Testis (tissue), 2 donors: ENCODE measurements at regions not wholly inside any gene's neighbourhood (a gene's known extent, or its start where the extent isn't known, plus 50 kb on each side); places are given as distances from the start of the nearest gene placed in this dataset.

Experiments
- DNase-seq: peaks from one replicate; pipeline ENCODE4 v3.0.0-alpha.2; 2019
- H3K27ac ChIP-seq, 2 donors: fragments of 200-600 bp; sonication (generic); one replicate each; pipeline ENCODE4 v1.5.1; 2019
- H3K27me3 ChIP-seq: fragments of 200-600 bp; sonication (generic); one replicate; pipeline ENCODE4 v1.5.1; 2019
- H3K36me3 ChIP-seq: fragments of 200-600 bp; sonication (generic); one replicate; pipeline ENCODE4 v1.5.1; 2017; ENCODE audit warnings: low read depth; ENCODE audit errors: missing control alignments
- H3K4me1 ChIP-seq: fragments of 200-600 bp; sonication (generic); one replicate; pipeline ENCODE4 v1.5.1; 2019
- H3K4me3 ChIP-seq, 2 donors: fragments of 200-600 bp; sonication (generic); one replicate each; pipeline ENCODE4 v1.5.1; 2017 to 2019
- H3K9me3 ChIP-seq: fragments of 200-600 bp; sonication (generic); one replicate; pipeline ENCODE4 v1.5.1; 2017
- POLR2A ChIP-seq: fragments of 450-650 bp; IDR thresholded peaks from one replicate; pipeline ENCODE4 v1.6.1; 2017; ENCODE audit warnings: antibody characterized with exemption, mild to moderate bottlenecking, moderate library complexity
- WGBS, 2 donors: methylation state at CpG; one replicate each; pipeline ENCODE4 v1.1.5; 2018; 5-methylcytosine and 5-hydroxymethylcytosine counted together
- intact Hi-C: fragments of 100-400 bp; cut with DNase I; formaldehyde crosslinking; loops from one replicate; pipeline ENCODE4 v1.15.1; 2023; ENCODE audit warnings: low total_unique reads
- TF ChIP-seq, protein P1 (sequence below), 3 experiments: fragments of 450-650 bp in 2 of 3; fragments of 200-600 bp in 1 of 3; sonication (generic) in 1 of 3; IDR thresholded peaks; one replicate each; pipeline ENCODE4 v1.5.1; 2016 to 2019; ENCODE audit warnings: antibody characterized with exemption in 3 of 3, mild to moderate bottlenecking in 2 of 3, moderate library complexity in 1 of 3

DNA sequence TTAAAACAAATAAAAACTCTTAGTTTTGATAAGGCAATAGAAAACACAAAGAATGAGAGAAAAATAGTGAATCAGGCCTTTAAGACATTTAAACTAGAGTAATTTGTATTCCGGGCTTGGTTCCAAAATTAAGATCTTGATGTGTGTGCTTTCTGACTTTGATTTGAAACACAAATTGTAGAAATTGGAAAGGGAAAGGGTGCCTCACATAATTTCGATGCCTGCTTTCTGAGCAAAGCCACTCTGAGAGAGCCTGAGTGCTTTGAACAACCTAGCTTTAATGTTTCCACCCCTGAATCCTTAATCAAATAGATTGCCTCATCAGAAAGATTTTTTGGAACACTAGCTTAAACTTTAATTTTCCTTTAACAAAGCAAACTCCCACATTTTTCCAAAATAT is 666.8 kb downstream of the PCDH18 start:
- Histone ChIP-seq H3K36me3 (no peaks in the 10 kb centered on the region), H3K27me3 (no peaks in the 10 kb centered on the region), H3K4me3 (no peak overlapping the region), H3K9me3 (no peaks in the 10 kb centered on the region), H3K27ac (no peak overlapping the region), H3K4me1 (no peaks in the 10 kb centered on the region)
- DNase-seq, result no peak
- intact Hi-C loops, result no loop called here
- no peak for TF ChIP-seq POLR2A
- TF ChIP-seq, protein P1, sequence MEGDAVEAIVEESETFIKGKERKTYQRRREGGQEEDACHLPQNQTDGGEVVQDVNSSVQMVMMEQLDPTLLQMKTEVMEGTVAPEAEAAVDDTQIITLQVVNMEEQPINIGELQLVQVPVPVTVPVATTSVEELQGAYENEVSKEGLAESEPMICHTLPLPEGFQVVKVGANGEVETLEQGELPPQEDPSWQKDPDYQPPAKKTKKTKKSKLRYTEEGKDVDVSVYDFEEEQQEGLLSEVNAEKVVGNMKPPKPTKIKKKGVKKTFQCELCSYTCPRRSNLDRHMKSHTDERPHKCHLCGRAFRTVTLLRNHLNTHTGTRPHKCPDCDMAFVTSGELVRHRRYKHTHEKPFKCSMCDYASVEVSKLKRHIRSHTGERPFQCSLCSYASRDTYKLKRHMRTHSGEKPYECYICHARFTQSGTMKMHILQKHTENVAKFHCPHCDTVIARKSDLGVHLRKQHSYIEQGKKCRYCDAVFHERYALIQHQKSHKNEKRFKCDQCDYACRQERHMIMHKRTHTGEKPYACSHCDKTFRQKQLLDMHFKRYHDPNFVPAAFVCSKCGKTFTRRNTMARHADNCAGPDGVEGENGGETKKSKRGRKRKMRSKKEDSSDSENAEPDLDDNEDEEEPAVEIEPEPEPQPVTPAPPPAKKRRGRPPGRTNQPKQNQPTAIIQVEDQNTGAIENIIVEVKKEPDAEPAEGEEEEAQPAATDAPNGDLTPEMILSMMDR (IDR thresholded peaks at IDR 0.05), result no peak
- WGBS, 2 donors, result 59 to 66% methylated on average over 2 of the region's 2 CpGs

GRCh38 chr4:136864604-136865185 is 667.6 kb downstream of the PCDH18 start:
- H3K27ac ChIP-seq, result no peak overlapping the region
- DNase-seq, result peak; percentile 63
- intact Hi-C loops, result no loop called here
- no peaks in the 10 kb centered on the region for H3K27me3 ChIP-seq
- TF ChIP-seq, protein P1 (IDR thresholded peaks at IDR 0.05), result peak; percentile 38 to 64 (median 59)
- TF ChIP-seq POLR2A, result no peak
- no peak overlapping the region for H3K4me3 ChIP-seq
- 11 to 17% methylated on average over 2 of the region's 2 CpGs for WGBS, 2 donors
- H3K4me1 ChIP-seq, result no peaks in the 10 kb centered on the region
- no peaks in the 10 kb centered on the region for H3K9me3 ChIP-seq
- no peaks in the 10 kb centered on the region for H3K36me3 ChIP-seq

GRCh38 chr4:136863756-136864155 is 668.5 kb downstream of the PCDH18 start:
- WGBS, 2 donors, result 12 to 33% methylated on average over 1 of the region's 1 CpG
- no peaks in the 10 kb centered on the region for H3K9me3 ChIP-seq
- no peak overlapping the region for H3K4me3 ChIP-seq
- no peak for DNase-seq
- H3K27me3 ChIP-seq, result no peaks in the 10 kb centered on the region
- H3K27ac ChIP-seq, result no peak overlapping the region
- intact Hi-C loops, result no loop called here
- no peaks in the 10 kb centered on the region for H3K4me1 ChIP-seq
- TF ChIP-seq, protein P1 (IDR thresholded peaks at IDR 0.05), result no peak
- no peak for TF ChIP-seq POLR2A
- no peaks in the 10 kb centered on the region for H3K36me3 ChIP-seq

DNA sequence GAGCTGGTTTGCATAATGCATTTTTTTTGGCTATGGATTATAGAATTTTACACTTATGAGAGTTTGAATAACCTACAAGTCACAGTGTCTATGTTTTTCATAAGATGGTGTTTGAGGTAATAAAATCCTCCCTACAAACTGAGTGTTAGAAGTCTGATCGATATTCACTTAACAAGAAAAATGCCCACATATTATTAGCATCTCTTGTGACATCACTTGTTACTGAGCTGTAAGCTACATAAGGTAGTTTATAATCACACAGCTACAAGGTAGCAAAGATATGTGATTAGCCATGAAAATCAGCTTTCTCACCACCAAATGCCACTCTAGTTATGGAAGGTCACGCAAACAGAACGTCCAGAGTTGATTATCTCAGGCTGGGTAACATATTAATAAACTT is 669.6 kb downstream of the PCDH18 start:
- WGBS, 2 donors, result 58 to 66% methylated on average over 3 of the region's 3 CpGs
- H3K36me3 ChIP-seq, result no peaks in the 10 kb centered on the region
- no peak overlapping the region for H3K4me3 ChIP-seq
- no peaks in the 10 kb centered on the region for H3K27me3 ChIP-seq
- intact Hi-C loops, result no loop called here
- no peak for DNase-seq
- TF ChIP-seq POLR2A, result no peak
- TF ChIP-seq, protein P1 (IDR thresholded peaks at IDR 0.05), result no peak
- H3K27ac ChIP-seq, result no peak overlapping the region
- H3K9me3 ChIP-seq, result no peaks in the 10 kb centered on the region
- H3K4me1 ChIP-seq, result no peaks in the 10 kb centered on the region

- intact Hi-C loops, result no loop called here
- no peak for DNase-seq
- no peaks in the 10 kb centered on the region for H3K9me3 ChIP-seq
- TF ChIP-seq, protein P1 (IDR thresholded peaks at IDR 0.05), result no peak
- no peak for TF ChIP-seq POLR2A
- no peaks in the 10 kb centered on the region for H3K36me3 ChIP-seq
- no peaks in the 10 kb centered on the region for H3K27me3 ChIP-seq
- no peak overlapping the region for H3K4me3 ChIP-seq
- no peak overlapping the region for H3K27ac ChIP-seq
- no peaks in the 10 kb centered on the region for H3K4me1 ChIP-seq
- 61 to 66% methylated on average over 2 of the region's 2 CpGs for WGBS, 2 donors
Measured at GRCh38 chr4:136861091-136861490, 671.2 kb downstream of the PCDH18 start.
